ENCODE measurements at regions not wholly inside any gene's neighbourhood (a gene's known extent, or its start where the extent isn't known, plus 50 kb on each side); places are given as distances from the start of the nearest gene placed in this dataset.

DNA sequence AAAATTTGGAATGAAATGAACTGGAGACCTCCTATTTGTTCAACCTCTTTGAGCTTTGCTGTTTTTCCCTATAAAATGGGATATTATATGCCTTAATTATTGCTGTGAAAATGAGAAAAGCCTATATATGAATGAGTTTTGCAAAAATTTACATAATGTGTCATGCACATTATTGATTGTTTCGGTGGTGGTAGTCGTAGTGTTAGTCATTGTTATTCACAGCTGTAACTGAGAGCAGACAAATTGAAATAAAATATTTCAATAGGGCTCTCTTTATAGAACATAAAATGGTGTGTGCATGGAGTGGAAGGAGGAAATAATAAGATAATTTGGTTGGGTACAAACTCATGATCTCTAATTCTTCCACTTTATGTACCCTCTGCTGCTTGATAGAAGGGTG, 153.7 kb upstream of the GADL1 start:
- no peak for TF ChIP-seq POLR2A (IDR thresholded peaks at IDR 0.05; ENCODE audit: low read depth, low read length)
- TF ChIP-seq, protein P1, sequence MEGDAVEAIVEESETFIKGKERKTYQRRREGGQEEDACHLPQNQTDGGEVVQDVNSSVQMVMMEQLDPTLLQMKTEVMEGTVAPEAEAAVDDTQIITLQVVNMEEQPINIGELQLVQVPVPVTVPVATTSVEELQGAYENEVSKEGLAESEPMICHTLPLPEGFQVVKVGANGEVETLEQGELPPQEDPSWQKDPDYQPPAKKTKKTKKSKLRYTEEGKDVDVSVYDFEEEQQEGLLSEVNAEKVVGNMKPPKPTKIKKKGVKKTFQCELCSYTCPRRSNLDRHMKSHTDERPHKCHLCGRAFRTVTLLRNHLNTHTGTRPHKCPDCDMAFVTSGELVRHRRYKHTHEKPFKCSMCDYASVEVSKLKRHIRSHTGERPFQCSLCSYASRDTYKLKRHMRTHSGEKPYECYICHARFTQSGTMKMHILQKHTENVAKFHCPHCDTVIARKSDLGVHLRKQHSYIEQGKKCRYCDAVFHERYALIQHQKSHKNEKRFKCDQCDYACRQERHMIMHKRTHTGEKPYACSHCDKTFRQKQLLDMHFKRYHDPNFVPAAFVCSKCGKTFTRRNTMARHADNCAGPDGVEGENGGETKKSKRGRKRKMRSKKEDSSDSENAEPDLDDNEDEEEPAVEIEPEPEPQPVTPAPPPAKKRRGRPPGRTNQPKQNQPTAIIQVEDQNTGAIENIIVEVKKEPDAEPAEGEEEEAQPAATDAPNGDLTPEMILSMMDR (IDR thresholded peaks at IDR 0.05; ENCODE audit: extremely low read depth in 1 of 2, insufficient read depth in 1 of 2, low read depth in 1 of 2, low read length in 2 of 2): no peak
- no peak for TF ChIP-seq POLR2AphosphoS5 (IDR thresholded peaks at IDR 0.05; ENCODE audit: insufficient read depth, low read depth, low read length)
- TF ChIP-seq FOS (IDR thresholded peaks at IDR 0.05; ENCODE audit: borderline replicate concordance, insufficient read depth, low read length): no peak
- TF ChIP-seq, protein P2, sequence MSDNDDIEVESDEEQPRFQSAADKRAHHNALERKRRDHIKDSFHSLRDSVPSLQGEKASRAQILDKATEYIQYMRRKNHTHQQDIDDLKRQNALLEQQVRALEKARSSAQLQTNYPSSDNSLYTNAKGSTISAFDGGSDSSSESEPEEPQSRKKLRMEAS (IDR thresholded peaks at IDR 0.05; ENCODE audit: insufficient read depth, insufficient read length): no peak
- no peak for TF ChIP-seq GATA2 (IDR thresholded peaks at IDR 0.05; ENCODE audit: insufficient read depth, insufficient read length, low read depth, low read length)
- TF ChIP-seq MYC (IDR thresholded peaks at IDR 0.05; ENCODE audit: low read depth, low read length): no peak
- TF ChIP-seq JUN (IDR thresholded peaks at IDR 0.05; ENCODE audit: borderline replicate concordance, insufficient read depth, insufficient read length, low read depth): no peak
- no peak for TF ChIP-seq EZH2 (IDR thresholded peaks at IDR 0.05; ENCODE audit: borderline replicate concordance, low read depth, low read length, severe bottlenecking)

Data from endothelial cell of umbilical vein (primary cell).